ENCODE measurements at regions not wholly inside any gene's neighbourhood (a gene's known extent, or its start where the extent isn't known, plus 50 kb on each side); places are given as distances from the start of the nearest gene placed in this dataset.
A peak's percentile ranks its signal among the peaks of the same experiment; 100 is the strongest.

DNA sequence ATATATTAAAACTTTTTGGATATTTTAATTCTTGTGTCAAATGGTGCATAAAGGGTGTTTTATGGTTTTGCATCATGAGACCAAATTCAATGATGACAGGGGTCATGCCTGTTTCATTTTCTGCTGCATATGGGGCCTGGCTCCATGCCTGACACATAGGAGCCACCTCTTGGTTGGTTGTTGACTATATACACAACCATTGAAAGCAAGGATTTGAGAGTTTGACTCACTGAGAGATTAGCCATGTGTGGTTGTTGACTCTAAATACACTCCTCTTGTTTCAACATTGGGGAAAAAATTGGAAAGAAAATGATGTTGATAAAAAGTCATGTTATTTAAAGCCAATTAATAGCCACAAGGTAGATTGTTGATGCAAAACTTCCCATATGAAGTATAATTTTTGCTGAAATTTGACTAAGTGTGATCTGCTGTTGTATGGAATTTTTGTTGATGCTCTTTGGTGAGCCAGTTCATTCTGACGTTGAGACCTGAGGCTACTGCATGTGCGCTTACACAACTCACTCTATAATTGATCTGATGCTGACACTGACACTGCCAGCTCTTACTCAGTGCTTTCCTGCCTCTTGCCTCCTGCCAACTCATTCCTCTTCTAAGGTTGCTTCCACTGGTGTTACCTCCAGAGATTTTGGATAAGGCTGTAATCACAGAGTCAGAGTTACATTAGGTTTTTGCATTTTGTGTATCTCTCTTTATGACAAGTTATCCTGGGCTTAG is 446.2 kb upstream of the SLC14A2 start:
- no peak for DNase-seq (ENCODE audit: low read depth in 2 of 2)

DNA sequence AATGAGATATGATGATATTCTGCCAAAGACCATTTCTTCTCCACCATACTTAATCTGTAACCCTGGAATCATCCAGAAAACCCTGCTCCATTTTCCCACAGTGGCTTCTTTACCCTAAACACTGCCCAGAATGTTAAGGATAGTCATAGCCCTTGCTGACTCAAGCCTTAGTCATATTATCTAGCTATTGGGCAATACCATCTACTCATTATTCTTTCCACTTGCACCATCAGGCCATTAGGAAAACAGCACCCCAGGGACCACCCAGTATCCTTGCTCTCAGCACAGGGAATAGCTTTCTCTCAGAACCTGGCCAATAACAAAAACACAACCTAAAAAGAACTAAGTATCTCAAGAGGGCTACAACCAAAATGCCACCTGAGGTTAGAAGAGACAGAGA is 445.7 kb upstream of the SLC14A2 start:
- no peak for DNase-seq (ENCODE audit: low read depth in 2 of 2)

- DNase-seq (ENCODE audit: low read depth in 2 of 2) = no peak
Measured at GRCh38 chr18:45171679-45172191, 443.5 kb upstream of the SLC14A2 start.

DNA sequence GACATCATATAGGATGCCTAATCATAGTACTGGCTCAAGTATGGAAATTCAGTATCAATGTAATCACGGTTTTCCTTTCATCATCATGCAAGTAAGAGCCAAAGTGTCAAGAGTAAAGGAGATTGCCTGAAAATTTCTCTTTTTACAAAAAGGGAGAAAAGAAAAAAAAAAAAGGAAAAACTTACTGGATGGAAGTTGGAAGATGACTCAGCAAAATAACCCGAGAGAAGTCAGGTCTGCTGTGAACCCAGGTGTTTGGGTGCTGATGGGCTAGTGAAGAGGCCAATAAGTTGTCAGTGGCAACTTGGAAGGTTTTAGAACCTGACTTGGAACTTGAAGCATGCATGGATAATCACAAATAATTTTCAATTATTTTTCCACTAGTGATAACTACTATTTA is 441.9 kb upstream of the SLC14A2 start:
- no peak for DNase-seq (ENCODE audit: low read depth in 2 of 2)

GRCh38 chr18:45173799-45174519 is 441.3 kb upstream of the SLC14A2 start:
- DNase-seq (ENCODE audit: low read depth in 2 of 2) = no peak

- no peak for DNase-seq (ENCODE audit: low read depth in 2 of 2)
Measured at GRCh38 chr18:45174629-45175136, 440.6 kb upstream of the SLC14A2 start.

- DNase-seq (ENCODE audit: low read depth in 2 of 2) = no peak
Measured at GRCh38 chr18:45175511-45175910, 439.8 kb upstream of the SLC14A2 start.

DNA sequence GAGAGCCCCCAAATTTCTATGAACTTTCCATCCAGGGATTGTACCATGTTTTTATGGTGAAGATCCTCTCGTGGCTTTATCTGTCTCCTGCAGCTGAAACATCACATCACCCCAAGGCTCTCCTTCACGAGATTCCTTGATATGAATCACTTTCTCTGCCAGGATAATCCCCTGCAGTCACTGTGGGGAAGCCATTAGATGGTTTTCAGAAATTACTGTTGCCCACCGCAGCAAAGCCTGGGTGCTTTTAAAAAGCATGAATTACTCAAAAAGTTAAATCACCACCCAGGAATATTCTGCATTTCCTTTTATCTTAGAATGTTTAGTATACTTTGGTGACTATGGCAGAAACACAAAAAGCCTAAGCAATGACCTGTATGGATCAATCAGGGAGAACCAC is 428.4 kb upstream of the SLC14A2 start:
- no peak for DNase-seq (ENCODE audit: low read depth in 2 of 2)

DNA sequence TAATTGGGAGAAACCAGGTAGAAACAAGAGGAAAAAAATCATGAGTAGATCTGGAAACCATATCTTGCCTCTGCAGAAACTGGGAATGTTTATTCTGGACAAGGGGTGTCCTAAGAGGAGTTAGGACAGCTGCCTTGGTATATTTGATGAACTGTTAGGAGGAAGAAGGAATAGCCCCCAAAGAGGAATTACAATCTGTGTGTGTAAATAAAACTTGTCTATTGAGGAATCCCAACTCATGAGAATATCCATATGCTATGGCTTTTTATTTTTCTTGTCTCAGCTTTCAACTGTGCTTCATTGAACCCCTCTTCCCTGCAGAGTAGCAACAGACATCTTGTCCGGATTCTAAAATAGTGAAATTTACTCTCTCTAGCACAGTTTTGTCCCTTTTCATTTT is 423.5 kb upstream of the SLC14A2 start:
- no peak for DNase-seq (ENCODE audit: low read depth in 2 of 2)

DNA sequence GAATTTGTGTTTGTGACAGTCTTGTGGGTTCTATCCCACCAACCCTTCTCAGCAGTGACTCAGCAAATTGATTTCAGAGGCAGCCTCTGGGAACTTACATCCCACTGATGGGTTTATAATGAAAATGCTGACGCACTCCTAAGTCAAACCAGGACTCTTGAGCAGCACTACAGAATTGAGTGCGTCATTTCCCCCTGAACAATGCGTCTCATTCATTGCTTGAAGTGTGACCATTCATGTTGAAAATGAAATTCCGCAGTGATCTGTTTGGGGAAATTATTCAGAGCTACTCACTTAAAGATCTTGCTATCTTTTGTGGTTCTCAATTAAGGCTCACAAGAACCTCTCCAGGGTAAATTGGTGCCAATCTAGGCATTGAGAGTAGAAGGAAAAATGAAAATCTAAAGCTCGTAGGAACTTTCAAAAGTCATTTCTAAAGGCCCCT is 417.7 kb upstream of the SLC14A2 start:
- no peak for DNase-seq (ENCODE audit: low read depth in 2 of 2)

DNA sequence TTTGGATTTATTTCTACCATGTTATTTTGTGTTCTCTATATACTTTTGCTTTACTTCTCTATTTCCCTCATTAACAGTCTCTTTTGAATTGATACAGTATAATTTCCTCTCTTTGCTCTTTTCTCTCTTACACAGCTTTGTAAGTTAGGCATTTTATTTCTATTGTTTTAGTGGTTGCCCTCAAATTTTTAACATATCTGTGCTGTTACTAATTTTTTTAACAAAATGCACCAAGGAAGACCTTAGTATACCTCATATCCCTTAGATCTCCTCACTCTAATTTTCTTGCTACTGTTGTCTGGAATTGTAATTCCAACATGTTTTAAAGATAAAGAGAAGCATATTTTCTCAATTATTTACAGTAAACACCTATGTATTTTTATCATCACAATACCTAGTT is 416.8 kb upstream of the SLC14A2 start:
- no peak for DNase-seq (ENCODE audit: low read depth in 2 of 2)

DNA sequence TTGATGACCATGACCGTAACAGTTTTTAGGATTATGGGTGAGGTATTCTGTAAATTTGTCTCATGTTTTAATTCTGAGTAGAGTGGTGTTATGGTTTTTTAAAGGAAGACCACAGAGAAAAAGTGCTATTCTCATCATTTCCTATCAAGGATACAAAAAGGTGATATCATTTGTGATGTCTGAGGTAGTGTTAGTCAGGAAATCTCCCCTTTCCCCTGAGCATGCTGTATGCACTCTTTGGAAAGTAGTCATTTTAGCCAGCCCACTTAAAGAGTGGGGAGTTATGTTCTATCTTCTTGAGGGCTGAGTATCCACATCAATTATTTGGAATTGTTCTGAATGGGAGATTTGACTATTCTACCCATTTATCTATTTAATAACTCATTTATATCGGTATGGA is 414.2 kb upstream of the SLC14A2 start:
- DNase-seq (ENCODE audit: low read depth in 2 of 2) = no peak

DNA sequence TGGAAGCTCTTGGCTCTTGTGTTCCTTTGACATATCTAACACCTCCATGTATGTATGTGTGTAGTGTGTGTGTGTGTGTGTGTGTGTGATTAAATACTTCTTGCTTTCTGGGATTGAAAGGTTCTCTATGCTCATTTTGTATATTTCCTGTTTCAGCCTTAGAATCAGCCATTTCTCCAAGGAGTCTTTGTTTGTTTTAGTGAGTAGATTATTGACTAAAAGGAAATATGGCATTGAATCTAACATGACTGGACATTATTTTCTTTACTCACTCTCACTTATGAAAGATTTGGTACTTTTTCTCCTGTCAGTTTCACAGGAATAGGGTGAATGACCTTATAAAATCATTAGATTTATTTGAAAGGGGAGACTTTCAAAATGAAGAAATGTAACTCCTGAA is 413.8 kb upstream of the SLC14A2 start:
- DNase-seq (ENCODE audit: low read depth in 2 of 2) = no peak

- DNase-seq (ENCODE audit: low read depth in 2 of 2) = no peak
Measured at GRCh38 chr18:45202061-45202460, 413.2 kb upstream of the SLC14A2 start.

DNA sequence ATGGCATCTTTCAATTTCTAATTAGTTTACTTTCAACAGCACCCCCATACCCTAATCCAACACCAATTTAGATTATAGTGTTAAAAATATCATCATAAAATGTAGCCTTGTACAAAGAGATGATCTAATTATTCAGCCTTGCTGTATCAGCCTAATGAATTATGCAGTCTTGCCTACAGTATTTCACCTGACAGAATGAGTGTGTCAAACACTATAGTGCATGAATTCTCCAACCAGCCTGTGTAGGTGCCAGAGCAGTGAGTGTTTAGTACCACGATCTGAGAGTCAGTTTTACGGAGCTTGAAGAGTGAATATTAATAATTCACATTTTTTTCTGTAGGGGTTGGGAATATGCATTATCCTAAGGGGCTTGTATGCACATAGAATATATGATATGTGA is 411.6 kb upstream of the SLC14A2 start:
- no peak for DNase-seq (ENCODE audit: low read depth in 2 of 2)

DNA sequence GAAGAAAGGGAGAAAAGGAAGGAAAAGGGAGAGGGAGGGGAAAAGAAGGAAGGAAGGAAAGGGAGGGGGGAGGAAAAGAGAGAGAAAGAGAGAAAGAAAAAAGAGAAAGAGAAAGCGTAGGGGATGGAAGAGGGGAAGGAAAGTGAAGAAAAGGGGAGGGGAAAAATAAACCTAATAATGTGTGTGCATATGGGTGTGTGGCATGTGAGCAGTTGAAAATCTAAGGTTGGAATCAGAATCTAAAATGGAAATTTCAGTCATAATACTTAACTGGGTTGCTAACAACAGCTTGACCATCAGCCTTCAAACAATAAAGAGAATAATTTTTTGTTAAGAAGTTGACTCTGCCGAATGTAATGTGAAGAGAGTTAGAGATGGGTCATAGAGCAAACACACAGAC is 407.9 kb upstream of the SLC14A2 start:
- DNase-seq (ENCODE audit: low read depth in 2 of 2) = no peak

DNA sequence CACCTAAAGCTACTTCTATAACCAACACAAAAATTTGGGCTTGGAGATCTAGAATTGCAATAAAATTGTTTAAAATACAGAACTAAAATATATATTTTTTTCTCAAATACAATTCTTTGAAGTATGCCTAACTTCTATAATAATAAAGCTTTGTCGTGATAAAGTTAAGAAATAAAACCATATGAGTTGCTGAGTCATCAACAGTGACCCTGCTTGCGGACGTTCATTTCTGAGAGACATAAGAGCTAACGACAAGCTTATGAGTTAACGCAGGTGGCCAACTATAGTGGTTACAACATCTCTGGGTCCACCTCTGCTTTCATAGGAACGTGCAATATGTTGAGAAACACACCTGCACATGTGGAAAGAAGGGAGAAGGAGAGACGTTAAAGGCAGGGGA is 407.1 kb upstream of the SLC14A2 start:
- no peak for DNase-seq (ENCODE audit: low read depth in 2 of 2)

- peak; percentile 42 to 45 for DNase-seq (ENCODE audit: low read depth in 2 of 2)
Measured at GRCh38 chr18:45212181-45213039, 402.9 kb upstream of the SLC14A2 start.

DNA sequence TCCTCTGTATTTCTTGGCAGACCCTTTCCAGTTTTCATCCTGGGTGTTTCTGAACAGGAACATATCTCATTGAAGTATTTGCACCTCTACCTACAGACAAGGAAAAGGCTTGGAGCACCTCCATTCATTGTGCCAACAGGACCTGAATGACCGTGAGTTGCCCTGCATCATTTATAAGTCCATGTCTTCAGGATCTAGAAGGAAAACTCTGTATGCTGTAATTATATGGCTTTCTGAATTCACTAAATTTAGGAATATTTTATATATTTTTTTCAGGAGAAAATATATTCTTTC is 402.3 kb upstream of the SLC14A2 start:
- DNase-seq (ENCODE audit: low read depth in 2 of 2) = no peak

GRCh38 chr18:45218436-45218835 is 396.8 kb upstream of the SLC14A2 start:
- no peak for DNase-seq (ENCODE audit: low read depth in 2 of 2)

DNA sequence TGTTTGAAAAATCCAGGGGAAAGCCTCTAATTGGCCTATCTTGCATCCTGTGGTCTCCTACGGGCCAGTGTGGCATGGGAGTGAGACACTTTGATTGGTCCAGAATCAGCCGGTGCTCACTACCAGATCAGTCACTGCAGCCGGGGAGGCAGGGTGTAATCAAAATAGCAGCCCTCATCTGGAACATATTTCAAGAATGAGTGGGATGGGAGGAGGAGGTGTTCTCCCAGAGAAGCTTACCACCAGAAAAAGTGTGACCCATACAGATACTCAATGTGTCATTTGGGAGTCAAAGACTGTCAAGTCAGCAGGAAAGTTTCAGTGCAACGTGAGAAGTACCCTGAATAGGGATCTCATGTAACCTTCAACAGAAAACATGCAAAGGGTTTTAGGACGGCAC is 393.9 kb upstream of the SLC14A2 start:
- no peak for DNase-seq (ENCODE audit: low read depth in 2 of 2)

DNA sequence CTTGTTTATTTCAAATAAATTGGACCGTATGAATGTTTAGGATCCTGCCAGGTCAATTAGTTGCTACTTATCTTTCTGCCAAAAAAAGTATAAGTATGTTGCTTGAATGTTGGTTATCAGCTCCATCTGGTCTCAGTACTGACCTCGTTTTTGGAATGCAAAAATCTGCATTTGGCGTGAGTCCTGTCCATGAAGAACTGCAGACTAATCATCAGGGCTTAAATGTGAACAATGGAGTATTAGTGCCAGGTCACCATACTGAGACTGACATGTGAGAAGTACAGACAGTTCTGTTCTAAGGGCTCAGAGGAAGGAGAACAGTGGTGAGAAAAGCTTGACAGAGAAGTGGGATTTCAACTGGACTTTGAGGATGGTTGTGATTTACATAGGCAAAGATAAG is 393.1 kb upstream of the SLC14A2 start:
- no peak for DNase-seq (ENCODE audit: low read depth in 2 of 2)

Measured in activated CD8-positive, alpha-beta memory T cell treated with anti-CD3 and anti-CD28 coated beads for 4 hours (primary cell).